ENCODE measurements at regions not wholly inside any gene's neighbourhood (a gene's known extent, or its start where the extent isn't known, plus 50 kb on each side); places are given as distances from the start of the nearest gene placed in this dataset.
"Not testable (repeated sequence)": the region's sequence is repeated elsewhere in the genome, so short reads cannot be mapped to it uniquely, and the experiment has no call there.

GRCh38 chr5:2542026-2542425 is 209.5 kb downstream of the IRX2 start:
- no peak overlapping the region for H3K27ac ChIP-seq (ENCODE audit: low read depth in 2 of 2, low read length in 2 of 2)
- H3K36me3 ChIP-seq (ENCODE audit: control insufficient read depth in 2 of 2, insufficient read depth in 2 of 2, low read length in 2 of 2), result no peaks in the 10 kb centered on the region
- no peaks in the 10 kb centered on the region for H3K27me3 ChIP-seq (ENCODE audit: control insufficient read depth in 2 of 2, insufficient read depth in 2 of 2, low read length in 2 of 2)
- peaks cover 0 to 3% of the 10 kb centered on the region in 2 donors for H3K9me3 ChIP-seq (ENCODE audit: control insufficient read depth in 2 of 2, low read length in 2 of 2)
- H3K4me3 ChIP-seq (ENCODE audit: low read length in 2 of 2), result no peak overlapping the region
- no peaks in the 10 kb centered on the region for H3K4me1 ChIP-seq (ENCODE audit: control insufficient read depth in 2 of 2, insufficient read depth in 2 of 2, low read length in 2 of 2)
- no peak overlapping the region for H3K9ac ChIP-seq (ENCODE audit: low read depth in 1 of 2, low read length in 2 of 2)

DNA sequence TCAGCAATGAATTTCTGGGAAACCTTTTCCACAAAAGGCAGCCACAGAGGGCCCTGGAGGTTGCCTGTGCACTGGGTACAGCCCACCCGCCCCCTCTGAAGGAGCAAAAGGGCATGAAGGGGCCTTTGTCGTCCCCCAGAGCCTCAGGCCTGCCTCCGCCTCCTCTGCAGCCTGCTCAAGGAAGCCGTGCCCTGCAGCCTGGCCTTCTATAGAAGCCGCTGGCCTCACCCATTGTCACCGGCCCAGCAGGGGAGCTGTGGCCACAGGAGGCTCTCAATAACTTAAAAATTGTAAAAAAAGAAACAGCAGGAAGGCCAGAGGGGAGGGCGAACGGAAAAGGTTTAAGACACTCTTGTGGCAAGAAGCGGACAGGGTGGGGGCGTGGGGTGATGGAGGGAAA is 213.3 kb downstream of the IRX2 start:
- Histone ChIP-seq H3K27ac (ENCODE audit: low read depth in 2 of 2, low read length in 2 of 2) (no peak overlapping the region), H3K27me3 (ENCODE audit: control insufficient read depth in 2 of 2, insufficient read depth in 2 of 2, low read length in 2 of 2) (no peaks in the 10 kb centered on the region), H3K9ac (ENCODE audit: low read depth in 1 of 2, low read length in 2 of 2) (no peak overlapping the region), H3K4me3 (ENCODE audit: low read length in 2 of 2) (no peak overlapping the region), H3K9me3 (ENCODE audit: control insufficient read depth in 2 of 2, low read length in 2 of 2) (peaks cover 0 to 3% of the 10 kb centered on the region in 2 donors), H3K36me3 (ENCODE audit: control insufficient read depth in 2 of 2, insufficient read depth in 2 of 2, low read length in 2 of 2) (no peaks in the 10 kb centered on the region), H3K4me1 (ENCODE audit: control insufficient read depth in 2 of 2, insufficient read depth in 2 of 2, low read length in 2 of 2) (no peaks in the 10 kb centered on the region)

- no peak overlapping the region for H3K4me3 ChIP-seq (ENCODE audit: low read length in 2 of 2)
Observed at GRCh38 chr5:2537378-2538145, 213.9 kb downstream of the IRX2 start.

GRCh38 chr5:2536632-2537377 is 214.7 kb downstream of the IRX2 start:
- Histone ChIP-seq H3K4me3 (ENCODE audit: low read length in 2 of 2) (no peak overlapping the region), H3K9me3 (ENCODE audit: control insufficient read depth in 2 of 2, low read length in 2 of 2) (peaks cover 0 to under 1% of the 10 kb centered on the region in 2 donors), H3K4me1 (ENCODE audit: control insufficient read depth in 2 of 2, insufficient read depth in 2 of 2, low read length in 2 of 2) (no peaks in the 10 kb centered on the region), H3K9ac (ENCODE audit: low read depth in 1 of 2, low read length in 2 of 2) (no peak overlapping the region), H3K36me3 (ENCODE audit: control insufficient read depth in 2 of 2, insufficient read depth in 2 of 2, low read length in 2 of 2) (no peaks in the 10 kb centered on the region), H3K27ac (ENCODE audit: low read depth in 2 of 2, low read length in 2 of 2) (no peak overlapping the region), H3K27me3 (ENCODE audit: control insufficient read depth in 2 of 2, insufficient read depth in 2 of 2, low read length in 2 of 2) (no peaks in the 10 kb centered on the region)

More at GRCh38 chr5:2537378-2538145, 213.9 kb downstream of the IRX2 start:
- Histone ChIP-seq H3K9ac (ENCODE audit: low read depth in 1 of 2, low read length in 2 of 2) (no peak overlapping the region), H3K9me3 (ENCODE audit: control insufficient read depth in 2 of 2, low read length in 2 of 2) (peaks cover 0 to 3% of the 10 kb centered on the region in 2 donors), H3K4me1 (ENCODE audit: control insufficient read depth in 2 of 2, insufficient read depth in 2 of 2, low read length in 2 of 2) (no peaks in the 10 kb centered on the region), H3K27ac (ENCODE audit: low read depth in 2 of 2, low read length in 2 of 2) (no peak overlapping the region), H3K36me3 (ENCODE audit: control insufficient read depth in 2 of 2, insufficient read depth in 2 of 2, low read length in 2 of 2) (no peaks in the 10 kb centered on the region), H3K27me3 (ENCODE audit: control insufficient read depth in 2 of 2, insufficient read depth in 2 of 2, low read length in 2 of 2) (no peaks in the 10 kb centered on the region)

DNA sequence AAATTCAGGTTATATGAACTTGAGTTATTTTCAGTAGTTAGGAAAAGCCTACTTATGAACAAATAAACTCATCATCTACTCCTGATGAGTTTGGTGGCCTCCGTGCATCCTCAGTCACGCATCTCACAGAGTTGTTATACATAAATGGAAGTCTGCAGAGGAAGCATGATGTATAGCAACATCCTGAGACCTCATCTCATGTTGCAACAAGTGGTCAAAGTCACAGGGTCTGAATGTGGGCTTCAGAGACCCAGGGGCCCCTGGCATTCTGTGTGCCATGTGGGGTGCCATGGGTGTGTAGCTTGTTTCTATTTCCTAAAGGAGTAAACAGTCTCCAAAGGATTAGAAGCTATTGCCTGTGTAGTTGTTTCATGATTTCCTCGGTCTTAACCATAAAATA is 216.5 kb downstream of the IRX2 start:
- no peaks in the 10 kb centered on the region for H3K4me1 ChIP-seq (ENCODE audit: control insufficient read depth in 2 of 2, insufficient read depth in 2 of 2, low read length in 2 of 2)
- no peak overlapping the region for H3K9ac ChIP-seq (ENCODE audit: low read depth in 1 of 2, low read length in 2 of 2)
- no peaks in the 10 kb centered on the region for H3K36me3 ChIP-seq (ENCODE audit: control insufficient read depth in 2 of 2, insufficient read depth in 2 of 2, low read length in 2 of 2)
- no peak overlapping the region for H3K4me3 ChIP-seq (ENCODE audit: low read length in 2 of 2)
- no peak overlapping the region for H3K27ac ChIP-seq (ENCODE audit: low read depth in 2 of 2, low read length in 2 of 2)
- no peaks in the 10 kb centered on the region for H3K9me3 ChIP-seq (ENCODE audit: control insufficient read depth in 2 of 2, low read length in 2 of 2)
- no peaks in the 10 kb centered on the region for H3K27me3 ChIP-seq (ENCODE audit: control insufficient read depth in 2 of 2, insufficient read depth in 2 of 2, low read length in 2 of 2)

DNA sequence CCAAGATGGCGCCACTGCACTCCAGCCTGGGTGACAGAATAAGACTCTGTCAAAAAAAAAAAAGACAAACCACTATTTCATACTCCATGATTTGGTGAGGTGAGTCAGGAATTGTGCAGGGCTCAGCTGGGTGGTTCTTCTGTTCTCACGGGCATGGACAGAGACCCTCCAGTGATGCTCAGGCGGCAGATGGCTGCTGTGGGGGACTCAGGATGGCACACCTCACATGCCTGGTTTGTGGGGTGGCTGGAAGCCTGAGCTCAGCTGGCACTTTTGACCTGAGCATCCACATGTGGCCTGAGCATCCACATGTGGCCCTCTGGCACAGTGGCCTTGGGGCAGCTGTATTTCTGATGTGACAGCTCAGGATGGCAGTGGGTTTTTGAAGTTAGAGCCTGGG is 217.2 kb downstream of the IRX2 start:
- Histone ChIP-seq H3K4me1 (ENCODE audit: control insufficient read depth in 2 of 2, insufficient read depth in 2 of 2, low read length in 2 of 2) (no peaks in the 10 kb centered on the region), H3K27me3 (ENCODE audit: control insufficient read depth in 2 of 2, insufficient read depth in 2 of 2, low read length in 2 of 2) (no peaks in the 10 kb centered on the region), H3K9me3 (ENCODE audit: control insufficient read depth in 2 of 2, low read length in 2 of 2) (peaks cover 0 to 3% of the 10 kb centered on the region in 2 donors), H3K27ac (ENCODE audit: low read depth in 2 of 2, low read length in 2 of 2) (no peak overlapping the region), H3K36me3 (ENCODE audit: control insufficient read depth in 2 of 2, insufficient read depth in 2 of 2, low read length in 2 of 2) (no peaks in the 10 kb centered on the region), H3K4me3 (ENCODE audit: low read length in 2 of 2) (no peak overlapping the region), H3K9ac (ENCODE audit: low read depth in 1 of 2, low read length in 2 of 2) (no peak overlapping the region)

- not testable (repeated sequence) for H3K27me3 ChIP-seq (ENCODE audit: control insufficient read depth in 2 of 2, insufficient read depth in 2 of 2, low read length in 2 of 2); H3K27ac ChIP-seq (ENCODE audit: low read depth in 2 of 2, low read length in 2 of 2); H3K9ac ChIP-seq (ENCODE audit: low read depth in 1 of 2, low read length in 2 of 2); H3K4me3 ChIP-seq (ENCODE audit: low read length in 2 of 2); H3K4me1 ChIP-seq (ENCODE audit: control insufficient read depth in 2 of 2, insufficient read depth in 2 of 2, low read length in 2 of 2); H3K9me3 ChIP-seq (ENCODE audit: control insufficient read depth in 2 of 2, low read length in 2 of 2); H3K36me3 ChIP-seq (ENCODE audit: control insufficient read depth in 2 of 2, insufficient read depth in 2 of 2, low read length in 2 of 2)
Observed at GRCh38 chr5:2533848-2534247, 217.6 kb downstream of the IRX2 start.

DNA sequence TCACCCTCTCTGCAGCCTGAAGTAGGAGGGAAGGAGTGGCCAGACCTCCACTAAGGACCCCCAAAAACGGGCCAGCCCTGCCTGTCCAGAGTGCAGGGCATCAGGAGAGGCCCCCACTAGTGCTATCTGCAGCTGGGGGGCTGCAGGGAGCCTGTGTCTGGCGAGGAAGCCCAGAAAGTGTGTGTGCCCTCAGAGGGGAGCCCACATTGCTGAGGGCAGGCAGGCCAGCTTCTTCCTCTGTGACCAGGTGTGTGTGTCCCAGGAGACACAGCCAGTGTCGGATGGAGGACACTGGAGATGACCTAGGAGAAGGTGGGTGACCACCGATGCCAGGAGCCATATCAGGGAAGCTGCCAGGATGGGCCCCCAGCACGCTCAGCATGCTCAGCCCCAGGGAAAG is 218.7 kb downstream of the IRX2 start:
- H3K36me3 ChIP-seq (ENCODE audit: control insufficient read depth in 2 of 2, insufficient read depth in 2 of 2, low read length in 2 of 2), result no peaks in the 10 kb centered on the region

GRCh38 chr5:2531318-2531717 is 220.2 kb downstream of the IRX2 start:
- Histone ChIP-seq H3K27ac (ENCODE audit: low read depth in 2 of 2, low read length in 2 of 2) (no peak overlapping the region), H3K36me3 (ENCODE audit: control insufficient read depth in 2 of 2, insufficient read depth in 2 of 2, low read length in 2 of 2) (no peaks in the 10 kb centered on the region), H3K4me1 (ENCODE audit: control insufficient read depth in 2 of 2, insufficient read depth in 2 of 2, low read length in 2 of 2) (no peaks in the 10 kb centered on the region), H3K9ac (ENCODE audit: low read depth in 1 of 2, low read length in 2 of 2) (no peak overlapping the region), H3K4me3 (ENCODE audit: low read length in 2 of 2) (no peak overlapping the region), H3K9me3 (ENCODE audit: control insufficient read depth in 2 of 2, low read length in 2 of 2) (peaks cover 0 to 3% of the 10 kb centered on the region in 2 donors), H3K27me3 (ENCODE audit: control insufficient read depth in 2 of 2, insufficient read depth in 2 of 2, low read length in 2 of 2) (no peaks in the 10 kb centered on the region)

More for the DNA sequence above, 218.7 kb downstream of the IRX2 start:
- Histone ChIP-seq H3K9ac (ENCODE audit: low read depth in 1 of 2, low read length in 2 of 2) (no peak overlapping the region), H3K27ac (ENCODE audit: low read depth in 2 of 2, low read length in 2 of 2) (no peak overlapping the region), H3K9me3 (ENCODE audit: control insufficient read depth in 2 of 2, low read length in 2 of 2) (peaks cover 0 to 3% of the 10 kb centered on the region in 2 donors), H3K4me1 (ENCODE audit: control insufficient read depth in 2 of 2, insufficient read depth in 2 of 2, low read length in 2 of 2) (no peaks in the 10 kb centered on the region), H3K27me3 (ENCODE audit: control insufficient read depth in 2 of 2, insufficient read depth in 2 of 2, low read length in 2 of 2) (no peaks in the 10 kb centered on the region), H3K4me3 (ENCODE audit: low read length in 2 of 2) (no peak overlapping the region)

DNA sequence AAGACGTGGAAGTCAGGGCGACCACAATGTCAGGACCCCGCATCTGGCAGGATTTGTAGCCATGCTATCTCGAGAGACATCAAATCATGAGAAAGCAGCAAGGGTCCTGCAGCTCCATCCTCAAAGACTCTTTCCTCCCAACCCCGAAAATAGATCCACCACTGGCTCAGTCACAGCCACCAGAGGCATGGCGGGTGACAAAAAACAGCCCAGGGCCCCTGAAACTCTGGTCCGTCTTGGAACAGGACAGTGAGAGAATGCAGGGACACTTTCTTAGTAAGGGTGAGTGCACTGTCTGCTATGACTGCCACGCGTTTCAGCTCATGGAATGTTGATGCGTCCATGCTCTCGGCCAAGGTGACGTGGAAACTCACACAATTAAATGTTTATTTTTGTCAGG is 220.9 kb downstream of the IRX2 start:
- H3K4me1 ChIP-seq (ENCODE audit: control insufficient read depth in 2 of 2, insufficient read depth in 2 of 2, low read length in 2 of 2), result no peaks in the 10 kb centered on the region
- H3K9me3 ChIP-seq (ENCODE audit: control insufficient read depth in 2 of 2, low read length in 2 of 2), result peaks cover 0 to 3% of the 10 kb centered on the region in 2 donors
- H3K27ac ChIP-seq (ENCODE audit: low read depth in 2 of 2, low read length in 2 of 2), result no peak overlapping the region
- no peaks in the 10 kb centered on the region for H3K36me3 ChIP-seq (ENCODE audit: control insufficient read depth in 2 of 2, insufficient read depth in 2 of 2, low read length in 2 of 2)
- no peak overlapping the region for H3K4me3 ChIP-seq (ENCODE audit: low read length in 2 of 2)
- H3K9ac ChIP-seq (ENCODE audit: low read depth in 1 of 2, low read length in 2 of 2), result no peak overlapping the region
- no peaks in the 10 kb centered on the region for H3K27me3 ChIP-seq (ENCODE audit: control insufficient read depth in 2 of 2, insufficient read depth in 2 of 2, low read length in 2 of 2)

Measured in mucosa of rectum (tissue), 2 donors.